SU-DHL-6 (cell line): ENCODE measurements at regions not wholly inside any gene's neighbourhood (a gene's known extent, or its start where the extent isn't known, plus 50 kb on each side); places are given as distances from the start of the nearest gene placed in this dataset.

ENCODE experiments used
- CTCF ChIP-seq: fragments of 200-600 bp; sonication (generic); IDR thresholded peaks from one replicate; pipeline ENCODE4 v1.5.1; 2017; ENCODE audit warnings: antibody characterized with exemption, mild to moderate bottlenecking, low read length, moderate library complexity; ENCODE audit not compliant: insufficient read depth, poor library complexity, severe bottlenecking
- EZH2phosphoT487 ChIP-seq: fragments of 200-600 bp; sonication (generic), shearing (Covaris generic); conservative IDR thresholded peaks from 2 replicates; pipeline ENCODE4 v1.6.1; 2018; ENCODE audit warnings: mild to moderate bottlenecking, antibody characterized with exemption, low read length, moderate library complexity, mixed read lengths

GRCh38 chr11:23496340-23496739 lies 636.1 kb upstream of the CCDC179 start:
- no peak for TF ChIP-seq CTCF
- no peak for TF ChIP-seq EZH2phosphoT487
